ENCODE measurements at regions not wholly inside any gene's neighbourhood (a gene's known extent, or its start where the extent isn't known, plus 50 kb on each side); places are given as distances from the start of the nearest gene placed in this dataset.

- H3K9ac ChIP-seq = no peak overlapping the region
- H3K36me3 ChIP-seq = no peaks in the 10 kb centered on the region
- H3K27me3 ChIP-seq = no peaks in the 10 kb centered on the region
- H3K27ac ChIP-seq = no peak overlapping the region
- H3K4me3 ChIP-seq = no peak overlapping the region
- no peaks in the 10 kb centered on the region for H3K4me1 ChIP-seq
- H3K4me2 ChIP-seq = no peak overlapping the region
- H3K9me3 ChIP-seq = no peaks in the 10 kb centered on the region
- TF ChIP-seq Cebpa-rat (IDR thresholded peaks at IDR 0.05) = no peak
- H4K20me1 ChIP-seq = no peaks in the 10 kb centered on the region
Observed at GRCh38 chr1:242754926-242755325, 230.4 kb upstream of the PLD5 start.

- Histone ChIP-seq H3K36me3 (no peaks in the 10 kb centered on the region), H3K9me3 (no peaks in the 10 kb centered on the region), H3K4me3 (no peak overlapping the region), H3K9ac (no peak overlapping the region), H3K4me1 (no peaks in the 10 kb centered on the region), H3K27me3 (no peaks in the 10 kb centered on the region), H3K27ac (no peak overlapping the region), H3K4me2 (no peak overlapping the region), H4K20me1 (no peaks in the 10 kb centered on the region)
- no peak for TF ChIP-seq Cebpa-rat (IDR thresholded peaks at IDR 0.05)
Observed at GRCh38 chr1:242754125-242754524, 229.6 kb upstream of the PLD5 start.

- no peak overlapping the region for H3K9ac ChIP-seq
- no peak for TF ChIP-seq Cebpa-rat (IDR thresholded peaks at IDR 0.05)
Observed at GRCh38 chr1:242747233-242747632, 222.7 kb upstream of the PLD5 start.

DNA sequence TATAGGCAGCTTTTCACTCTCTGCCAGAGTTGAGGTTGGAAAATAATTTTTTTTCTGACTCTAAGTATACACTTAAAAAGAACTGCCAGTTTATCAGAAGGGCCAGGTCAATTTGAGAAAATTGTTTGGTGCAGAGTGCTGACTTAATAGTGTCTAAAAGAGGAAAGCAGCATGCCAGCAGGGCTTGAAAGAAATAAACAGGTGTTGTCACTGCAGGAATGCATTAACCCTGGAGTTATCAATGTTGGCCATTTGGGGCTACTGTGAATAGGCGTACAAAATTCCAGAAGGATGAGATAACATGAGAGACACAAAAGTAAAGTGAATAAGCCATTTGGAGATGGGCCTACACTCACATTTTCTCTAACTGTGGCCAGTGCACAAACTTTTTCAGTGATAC, 220.6 kb upstream of the PLD5 start:
- Histone ChIP-seq H3K27ac (no peak overlapping the region), H3K9me3 (peaks cover 10% of the 10 kb centered on the region; the same call in 1 of the 2 replicates), H3K4me2 (no peak overlapping the region), H3K27me3 (no peaks in the 10 kb centered on the region), H3K36me3 (no peaks in the 10 kb centered on the region), H3K4me1 (no peaks in the 10 kb centered on the region), H4K20me1 (no peaks in the 10 kb centered on the region), H3K9ac (no peak overlapping the region), H3K4me3 (no peak overlapping the region)
- TF ChIP-seq Cebpa-rat (IDR thresholded peaks at IDR 0.05) = no peak

More at GRCh38 chr1:242747233-242747632, 222.7 kb upstream of the PLD5 start:
- no peaks in the 10 kb centered on the region for H3K4me1 ChIP-seq
- no peaks in the 10 kb centered on the region for H3K9me3 ChIP-seq
- H3K27me3 ChIP-seq = no peaks in the 10 kb centered on the region
- no peak overlapping the region for H3K27ac ChIP-seq
- H3K4me2 ChIP-seq = no peak overlapping the region
- no peaks in the 10 kb centered on the region for H3K36me3 ChIP-seq
- no peaks in the 10 kb centered on the region for H4K20me1 ChIP-seq
- H3K4me3 ChIP-seq = no peak overlapping the region

- TF ChIP-seq Cebpa-rat (IDR thresholded peaks at IDR 0.05) = no peak
Observed at GRCh38 chr1:242743983-242744780, 219.7 kb upstream of the PLD5 start.

GRCh38 chr1:242738702-242739645, 214.5 kb upstream of the PLD5 start:
- Histone ChIP-seq H3K27me3 (no peaks in the 10 kb centered on the region), H3K9ac (no peak overlapping the region), H3K9me3 (peaks cover 10% of the 10 kb centered on the region; the same call in 1 of the 2 replicates), H3K4me3 (no peak overlapping the region), H3K27ac (no peak overlapping the region), H4K20me1 (no peaks in the 10 kb centered on the region), H3K4me1 (no peaks in the 10 kb centered on the region), H3K4me2 (no peak overlapping the region), H3K36me3 (no peaks in the 10 kb centered on the region)
- TF ChIP-seq Cebpa-rat (IDR thresholded peaks at IDR 0.05) = no peak

More at GRCh38 chr1:242743983-242744780, 219.7 kb upstream of the PLD5 start:
- Histone ChIP-seq H3K9me3 (peaks cover 10% of the 10 kb centered on the region; the same call in 1 of the 2 replicates), H3K4me1 (no peaks in the 10 kb centered on the region), H3K4me3 (no peak overlapping the region), H3K9ac (no peak overlapping the region), H3K27ac (no peak overlapping the region), H3K4me2 (no peak overlapping the region), H3K27me3 (no peaks in the 10 kb centered on the region), H4K20me1 (no peaks in the 10 kb centered on the region), H3K36me3 (no peaks in the 10 kb centered on the region)

GRCh38 chr1:242736611-242737010, 212.1 kb upstream of the PLD5 start:
- Histone ChIP-seq H3K4me1 (no peaks in the 10 kb centered on the region), H3K9ac (no peak overlapping the region)

GRCh38 chr1:242735323-242735722, 210.8 kb upstream of the PLD5 start:
- Histone ChIP-seq H3K4me1 (no peaks in the 10 kb centered on the region), H3K27me3 (no peaks in the 10 kb centered on the region), H3K9ac (no peak overlapping the region), H3K4me3 (no peak overlapping the region), H4K20me1 (no peaks in the 10 kb centered on the region), H3K4me2 (no peak overlapping the region), H3K36me3 (no peaks in the 10 kb centered on the region), H3K27ac (no peak overlapping the region), H3K9me3 (peaks cover 3% of the 10 kb centered on the region; the same call in 1 of the 2 replicates)
- TF ChIP-seq Cebpa-rat (IDR thresholded peaks at IDR 0.05) = no peak

More at GRCh38 chr1:242736611-242737010, 212.1 kb upstream of the PLD5 start:
- H3K36me3 ChIP-seq = no peaks in the 10 kb centered on the region
- no peak overlapping the region for H3K27ac ChIP-seq
- no peaks in the 10 kb centered on the region for H3K27me3 ChIP-seq
- no peaks in the 10 kb centered on the region for H4K20me1 ChIP-seq
- H3K4me3 ChIP-seq = no peak overlapping the region
- H3K4me2 ChIP-seq = no peak overlapping the region
- TF ChIP-seq Cebpa-rat (IDR thresholded peaks at IDR 0.05) = no peak
- peaks cover 8% of the 10 kb centered on the region for H3K9me3 ChIP-seq

- Histone ChIP-seq H3K9ac (no peak overlapping the region), H3K27me3 (no peaks in the 10 kb centered on the region), H3K4me3 (no peak overlapping the region), H3K4me1 (no peaks in the 10 kb centered on the region; the same call in 1 of the 2 replicates), H3K4me2 (no peak overlapping the region), H3K9me3 (peaks cover 3% of the 10 kb centered on the region; the same call in 1 of the 2 replicates), H3K36me3 (no peaks in the 10 kb centered on the region), H3K27ac (no peak overlapping the region), H4K20me1 (no peaks in the 10 kb centered on the region)
- TF ChIP-seq Cebpa-rat (IDR thresholded peaks at IDR 0.05) = no peak
Observed at GRCh38 chr1:242731446-242731845, 206.9 kb upstream of the PLD5 start.
